GM21390 (cell line): ENCODE measurements at regions not wholly inside any gene's neighbourhood (a gene's known extent, or its start where the extent isn't known, plus 50 kb on each side); places are given as distances from the start of the nearest gene placed in this dataset.

Source experiments
- ATAC-seq: cut with Tn5 transposase; IDR thresholded peaks from one replicate; pipeline ENCODE4 v1.9.1; 2021; ENCODE audit not compliant: unreplicated experiment

GRCh38 chr11:36868380-36868779, 270.3 kb upstream of the RAG2 start:
- no peak for ATAC-seq

DNA sequence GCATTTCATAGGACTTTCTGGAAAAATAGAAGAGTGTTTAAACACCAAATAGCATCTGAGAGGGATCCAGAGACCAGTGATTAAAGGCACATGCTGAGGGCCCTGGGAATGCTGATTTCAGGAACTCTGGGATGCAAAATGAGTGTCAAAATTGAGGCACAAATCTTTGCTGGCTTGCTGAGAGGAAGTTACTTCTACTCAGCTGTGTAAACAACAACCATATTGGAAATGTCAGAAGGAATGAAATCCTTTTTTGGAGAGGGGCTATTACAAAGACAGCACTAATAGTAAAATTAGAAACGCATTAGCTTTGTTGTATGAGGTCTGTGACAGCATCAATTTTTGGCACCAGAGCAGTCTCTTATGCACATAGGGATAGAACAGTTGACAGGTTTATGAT, 267.8 kb upstream of the RAG2 start:
- ATAC-seq = no peak

DNA sequence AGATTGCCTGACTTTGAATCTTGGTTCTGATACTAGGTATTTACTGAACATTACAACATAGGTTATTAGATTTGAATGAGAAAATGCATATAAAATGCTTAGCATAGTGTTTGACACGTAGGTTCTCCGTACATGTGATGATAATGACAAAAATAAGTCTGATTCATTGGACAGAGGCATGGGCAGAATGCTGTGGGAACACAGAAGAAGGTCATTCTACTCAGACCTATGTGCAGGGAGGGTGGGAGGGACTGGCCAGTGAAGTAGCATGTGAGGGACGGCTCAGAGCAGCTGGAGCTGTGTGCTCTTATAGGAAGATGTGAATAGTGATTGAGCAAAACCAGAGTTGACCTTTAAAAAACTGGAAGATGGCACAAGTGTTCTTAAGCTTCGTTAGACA, 256.8 kb upstream of the RAG2 start:
- ATAC-seq = no peak

DNA sequence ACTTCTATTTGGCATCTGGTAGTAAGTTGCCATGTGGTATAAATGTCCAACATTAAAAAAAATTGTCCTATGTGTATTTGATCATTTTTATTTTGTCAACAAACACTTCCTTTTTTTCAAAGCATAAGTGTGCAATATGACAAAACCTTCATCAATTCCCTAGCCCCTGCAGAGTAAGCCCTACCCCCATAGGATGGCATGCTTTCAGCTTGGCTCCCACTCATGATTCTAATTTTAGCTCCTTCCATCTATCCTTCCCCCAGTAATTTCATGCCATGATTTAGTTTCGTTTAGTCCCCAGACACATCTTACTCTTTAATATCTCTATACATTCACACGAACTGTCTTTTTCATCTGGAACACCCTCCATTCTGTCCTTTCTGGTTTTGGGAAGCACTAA, 250.6 kb upstream of the RAG2 start:
- no peak for ATAC-seq

GRCh38 chr11:36840378-36840777, 242.3 kb upstream of the RAG2 start:
- no peak for ATAC-seq

GRCh38 chr11:36837831-36838437, 239.9 kb upstream of the RAG2 start:
- no peak for ATAC-seq

DNA sequence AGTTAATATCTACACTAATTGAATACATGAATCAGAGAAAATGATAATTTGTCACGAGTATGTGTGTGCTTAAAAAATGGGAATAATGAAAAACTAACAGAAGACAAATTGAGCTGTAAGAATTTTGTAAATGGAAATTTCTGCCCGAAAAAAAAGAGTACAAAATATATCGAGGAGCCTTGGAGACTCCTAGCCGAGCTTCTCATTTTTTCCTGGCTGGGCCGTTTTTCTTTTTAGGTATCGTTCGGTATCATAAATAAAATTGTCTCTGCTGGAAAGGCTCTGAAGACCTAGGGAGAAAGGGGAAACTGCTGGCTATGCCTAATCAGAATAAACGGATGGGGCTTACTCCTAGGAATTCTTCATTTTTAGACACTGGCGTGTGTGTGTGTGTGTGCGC, 227.2 kb upstream of the RAG2 start:
- ATAC-seq = no peak

GRCh38 chr11:36824349-36824748, 226.3 kb upstream of the RAG2 start:
- ATAC-seq = no peak

- no peak for ATAC-seq
These were observed 224.8 kb upstream of the RAG2 start for GRCh38 chr11:36822829-36823228.

GRCh38 chr11:36818410-36818809, 220.4 kb upstream of the RAG2 start:
- no peak for ATAC-seq

DNA sequence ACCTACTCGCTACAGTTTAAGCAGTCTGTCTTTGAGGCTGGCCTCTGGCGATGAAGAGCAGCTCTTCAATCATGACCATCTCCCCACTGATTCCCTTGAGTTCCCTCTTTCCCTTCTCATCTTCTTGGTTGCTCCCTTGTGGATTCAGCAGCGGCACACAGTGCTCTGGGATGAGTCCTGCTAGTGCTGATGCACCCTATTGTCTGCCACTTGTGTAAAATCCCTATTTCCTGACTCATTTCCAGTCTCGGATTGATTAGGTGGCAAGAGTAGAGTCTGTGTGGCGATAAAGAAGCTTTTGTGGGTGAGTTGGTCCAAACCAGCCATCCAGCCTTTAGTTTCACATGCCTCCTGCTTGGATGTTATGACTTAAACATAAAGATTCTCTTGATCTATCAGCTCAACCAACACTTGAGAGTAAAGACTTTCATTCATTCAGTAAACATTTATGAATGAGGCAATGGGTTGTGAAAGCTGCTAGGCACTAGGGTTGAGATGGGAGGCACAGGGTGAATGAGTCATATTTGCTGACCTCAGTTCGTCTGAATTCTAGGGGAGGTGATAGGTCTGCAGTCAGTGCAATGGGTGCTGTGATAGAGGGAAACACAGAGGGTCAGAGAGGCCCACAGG, 219.4 kb upstream of the RAG2 start:
- ATAC-seq = no peak

GRCh38 chr11:36809303-36809702, 211.3 kb upstream of the RAG2 start:
- ATAC-seq = no peak

DNA sequence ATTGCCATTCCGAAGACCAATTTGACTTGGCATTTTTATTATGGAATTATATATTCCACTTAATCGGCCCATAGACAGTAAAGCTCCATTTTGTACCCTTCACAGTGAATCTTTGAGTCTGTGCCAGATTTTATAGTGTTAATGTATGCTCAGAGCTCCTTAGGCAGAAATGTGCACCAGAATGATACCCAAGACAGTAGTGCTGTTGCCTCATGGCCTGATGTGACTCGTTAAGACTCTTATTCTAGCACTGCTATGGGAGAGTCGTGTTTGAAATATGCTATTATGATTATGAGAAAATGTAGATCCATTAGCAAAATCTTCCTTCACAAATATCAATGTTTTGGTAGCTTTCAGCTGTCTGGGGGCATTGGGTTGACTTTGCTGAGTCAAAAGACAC, 209.8 kb upstream of the RAG2 start:
- ATAC-seq = no peak

DNA sequence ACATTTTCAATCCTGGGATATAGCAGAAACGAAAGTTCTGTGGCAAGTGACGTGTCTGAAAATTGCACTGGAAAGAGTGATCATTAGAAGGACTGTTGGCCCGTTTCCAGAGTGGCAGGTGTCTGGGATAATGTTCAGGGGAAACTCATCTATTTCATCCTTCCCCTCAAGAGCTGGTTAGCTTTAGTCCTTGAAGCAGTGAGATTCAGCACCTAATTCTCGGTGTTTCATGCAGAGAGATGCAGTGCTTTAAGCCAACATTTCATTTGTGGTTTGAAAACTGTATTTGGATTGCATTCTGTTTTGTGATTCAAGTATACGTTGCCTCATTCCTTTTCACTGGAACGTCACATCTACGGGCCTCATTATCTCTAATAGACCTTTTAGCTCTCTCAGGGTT, 205.0 kb upstream of the RAG2 start:
- no peak for ATAC-seq

- ATAC-seq = no peak
These were observed 195.2 kb upstream of the RAG2 start for GRCh38 chr11:36792996-36793914.

- ATAC-seq = no peak
These were observed 193.9 kb upstream of the RAG2 start for GRCh38 chr11:36791957-36792356.

- no peak for ATAC-seq
These were observed 192.5 kb upstream of the RAG2 start for GRCh38 chr11:36790526-36790925.

GRCh38 chr11:36783808-36784207, 185.8 kb upstream of the RAG2 start:
- ATAC-seq = no peak

- ATAC-seq = no peak
These were observed 181.8 kb upstream of the RAG2 start for GRCh38 chr11:36779791-36780190.

GRCh38 chr11:36777311-36777710, 179.3 kb upstream of the RAG2 start:
- no peak for ATAC-seq

GRCh38 chr11:36775756-36776155, 177.7 kb upstream of the RAG2 start:
- ATAC-seq = no peak

DNA sequence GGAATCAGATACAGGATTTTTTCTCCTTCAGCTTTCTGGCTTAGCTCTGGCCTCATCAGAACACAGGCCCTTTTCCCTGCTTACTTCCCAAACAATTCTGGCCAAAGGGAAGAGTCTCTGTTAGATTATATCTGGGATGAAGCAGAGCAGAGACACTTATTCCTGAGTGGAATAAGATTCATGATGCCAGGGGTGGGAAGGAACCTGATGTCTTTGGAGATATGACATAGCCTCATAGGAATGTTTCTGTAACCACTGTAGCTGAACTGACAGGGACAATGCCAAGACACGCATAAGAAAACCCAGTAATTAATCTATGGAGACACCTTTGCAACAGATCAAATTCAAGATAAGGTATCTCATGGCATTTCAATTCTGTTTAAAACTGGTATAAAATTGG, 177.1 kb upstream of the RAG2 start:
- no peak for ATAC-seq
